ENCODE measurements at regions not wholly inside any gene's neighbourhood (a gene's known extent, or its start where the extent isn't known, plus 50 kb on each side); places are given as distances from the start of the nearest gene placed in this dataset.
"Not testable (repeated sequence)": the region's sequence is repeated elsewhere in the genome, so short reads cannot be mapped to it uniquely, and the experiment has no call there.

DNA sequence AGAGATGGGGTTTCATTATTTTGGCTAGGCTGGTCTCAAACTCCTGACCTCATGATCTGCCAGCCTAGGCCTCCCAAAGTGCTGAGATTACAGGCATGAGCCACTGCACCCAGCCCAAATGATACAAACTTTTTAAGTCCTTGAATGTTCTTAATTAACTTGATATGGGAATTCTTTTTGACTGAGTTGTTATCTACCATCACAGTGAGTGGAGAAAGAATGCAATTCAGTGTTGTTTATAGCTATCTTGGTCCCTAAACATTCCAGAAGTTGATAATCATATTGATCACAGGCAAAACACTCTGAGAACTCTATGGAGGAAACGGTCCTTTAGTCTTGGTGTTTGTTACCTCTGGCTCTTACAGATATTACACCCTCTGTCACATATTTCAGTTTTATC lies 1072.5 kb downstream of the SUCLG1 start:
- DNase-seq (ENCODE audit: low read depth), result no peak

GRCh38 chr2:83378921-83379320 lies 1080.2 kb downstream of the SUCLG1 start:
- no peak for DNase-seq (ENCODE audit: low read depth)

DNA sequence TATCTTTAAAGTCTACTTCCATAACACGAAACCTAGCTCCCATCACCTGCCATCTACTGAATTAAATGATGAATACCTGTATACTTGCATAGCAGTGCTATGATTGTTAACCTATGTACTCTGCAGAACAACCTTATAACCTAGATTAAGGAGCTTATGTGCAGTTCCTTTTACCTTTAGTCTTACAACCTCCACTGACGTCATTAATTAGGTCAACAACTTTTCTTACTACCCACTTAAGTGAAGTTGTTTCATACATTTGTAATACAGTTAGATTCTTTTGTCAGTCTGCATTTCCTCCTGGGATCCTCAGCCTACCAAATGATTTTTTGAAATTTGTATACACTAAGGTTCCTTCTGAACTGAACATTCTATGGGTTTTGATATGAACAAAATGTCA lies 1082.3 kb downstream of the SUCLG1 start:
- DNase-seq (ENCODE audit: low read depth), result no peak

- no peak for DNase-seq (ENCODE audit: low read depth)
These were observed 1088.7 kb downstream of the SUCLG1 start for GRCh38 chr2:83370419-83370762.

DNA sequence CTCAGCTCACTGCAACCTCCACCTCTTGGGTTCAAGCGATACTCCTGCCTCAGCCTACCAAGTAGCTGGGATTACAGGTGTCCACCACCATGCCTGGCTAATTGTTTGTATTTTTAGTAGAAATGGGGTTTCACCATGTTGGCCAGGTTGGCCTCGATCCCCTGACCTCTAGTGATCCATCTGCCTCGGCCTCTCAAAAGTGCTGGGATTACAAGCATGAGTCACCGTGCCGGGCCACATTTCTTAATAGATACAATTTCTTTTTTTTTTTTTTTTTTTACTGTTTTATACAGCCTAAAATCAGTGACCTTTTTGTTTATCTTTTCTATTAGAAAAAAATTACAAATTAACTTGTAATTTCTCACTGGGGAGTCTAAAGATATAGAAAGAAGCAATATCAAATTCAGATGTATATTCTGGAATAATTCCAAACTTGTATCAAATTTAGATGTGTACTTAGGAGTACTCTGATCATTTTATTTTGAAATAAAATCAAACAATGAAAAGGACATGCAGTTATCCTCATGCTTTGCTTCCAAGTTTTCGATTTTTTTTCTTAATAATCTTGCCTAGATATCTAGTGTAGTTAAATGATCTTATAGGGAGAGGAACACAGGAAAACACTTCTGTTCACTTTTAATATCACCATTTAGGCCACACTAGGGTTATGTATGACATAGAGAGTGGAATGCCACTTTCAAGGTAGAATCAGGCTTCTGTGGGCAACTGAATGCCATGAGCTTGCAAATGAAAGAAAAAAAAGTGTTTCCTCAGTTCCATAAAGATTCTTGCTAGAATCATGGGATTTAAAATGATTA lies 1089.3 kb downstream of the SUCLG1 start:
- no peak for DNase-seq (ENCODE audit: low read depth)

GRCh38 chr2:83368916-83369315 lies 1090.2 kb downstream of the SUCLG1 start:
- DNase-seq (ENCODE audit: low read depth), result no peak

DNA sequence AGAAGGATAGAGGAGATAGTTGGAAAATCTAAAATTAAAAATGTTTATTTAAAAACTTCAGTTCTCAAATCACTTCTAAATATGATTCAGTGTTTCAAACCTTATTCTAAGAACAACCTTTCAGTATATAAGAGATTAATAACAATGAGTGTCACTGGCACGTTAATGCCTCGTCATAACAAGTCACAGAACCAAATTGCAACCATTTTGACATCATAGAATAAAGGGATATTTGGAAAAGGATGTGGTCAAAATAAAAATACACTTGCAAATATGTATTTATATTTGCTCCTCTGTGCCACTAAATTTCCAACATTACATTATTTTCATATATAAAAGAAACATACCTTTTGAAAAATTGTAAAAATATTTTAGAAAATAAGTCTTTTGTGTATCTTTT lies 1090.6 kb downstream of the SUCLG1 start:
- DNase-seq (ENCODE audit: low read depth), result no peak

- no peak for DNase-seq (ENCODE audit: low read depth)
These were observed 1093.6 kb downstream of the SUCLG1 start for GRCh38 chr2:83365476-83365875.

GRCh38 chr2:83364264-83364663 lies 1094.8 kb downstream of the SUCLG1 start:
- DNase-seq (ENCODE audit: low read depth), result no peak

GRCh38 chr2:83363138-83363537 lies 1095.9 kb downstream of the SUCLG1 start:
- not testable (repeated sequence) for DNase-seq (ENCODE audit: low read depth)

DNA sequence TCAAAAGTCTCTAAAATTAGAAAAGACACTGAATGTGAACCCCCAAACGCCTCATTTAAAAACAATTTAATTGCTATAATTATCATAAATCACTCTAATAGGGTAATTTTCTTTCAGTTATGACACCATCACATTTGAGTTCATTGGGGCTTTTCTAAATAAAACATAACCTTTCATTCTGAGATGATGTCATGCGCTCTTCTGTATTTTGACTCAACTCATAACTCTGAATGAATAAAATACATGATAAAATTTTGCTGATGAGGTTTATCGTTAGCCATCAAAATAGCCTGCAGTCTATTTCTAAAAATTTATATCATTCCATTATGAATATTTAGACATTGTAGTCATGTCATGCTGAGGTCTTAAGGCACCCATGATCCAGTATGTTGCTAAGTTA lies 1099.7 kb downstream of the SUCLG1 start:
- no peak for DNase-seq (ENCODE audit: low read depth)

GRCh38 chr2:83342860-83343329 lies 1116.2 kb downstream of the SUCLG1 start:
- DNase-seq (ENCODE audit: low read depth), result no peak

DNA sequence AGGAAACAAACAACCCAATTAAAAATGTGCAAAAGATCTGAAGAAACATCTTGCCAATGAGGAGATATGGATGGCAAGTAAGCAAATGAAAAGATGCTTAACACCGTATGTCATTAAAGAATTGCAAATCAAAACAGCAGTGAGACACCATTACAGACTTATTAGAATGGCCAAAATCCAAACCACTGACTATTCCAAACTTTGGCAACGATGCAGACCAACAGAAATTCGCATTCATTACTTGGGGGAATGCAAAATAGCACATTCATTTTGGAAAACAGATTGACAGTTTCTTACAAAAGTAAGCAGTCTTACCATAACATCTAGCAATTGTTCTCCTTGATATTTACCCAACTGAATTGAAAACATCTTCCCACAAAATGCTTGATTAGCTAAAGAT lies 1118.7 kb downstream of the SUCLG1 start:
- DNase-seq (ENCODE audit: low read depth), result no peak

- not testable (repeated sequence) for DNase-seq (ENCODE audit: low read depth)
These were observed 1119.1 kb downstream of the SUCLG1 start for GRCh38 chr2:83339942-83340341.

DNA sequence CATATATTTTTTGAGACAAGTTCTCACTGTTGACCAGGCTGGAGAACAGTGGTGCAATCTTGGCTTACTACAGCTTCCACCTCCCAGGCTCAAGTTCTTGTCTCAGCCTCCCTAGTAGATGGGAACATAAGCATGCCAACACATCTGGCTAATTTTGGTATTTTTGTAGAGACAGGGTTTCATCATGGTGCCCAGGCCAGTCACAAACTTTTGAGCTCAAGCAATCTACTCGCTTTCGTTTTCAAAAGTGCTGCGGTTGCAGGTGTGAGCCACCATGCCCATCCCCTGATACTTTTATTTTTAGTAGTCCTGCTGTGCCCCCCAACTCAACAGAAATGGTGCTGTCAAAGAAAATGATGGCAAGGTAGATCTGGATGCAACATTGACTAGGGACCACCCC lies 1127.3 kb downstream of the SUCLG1 start:
- no peak for DNase-seq (ENCODE audit: low read depth)

DNA sequence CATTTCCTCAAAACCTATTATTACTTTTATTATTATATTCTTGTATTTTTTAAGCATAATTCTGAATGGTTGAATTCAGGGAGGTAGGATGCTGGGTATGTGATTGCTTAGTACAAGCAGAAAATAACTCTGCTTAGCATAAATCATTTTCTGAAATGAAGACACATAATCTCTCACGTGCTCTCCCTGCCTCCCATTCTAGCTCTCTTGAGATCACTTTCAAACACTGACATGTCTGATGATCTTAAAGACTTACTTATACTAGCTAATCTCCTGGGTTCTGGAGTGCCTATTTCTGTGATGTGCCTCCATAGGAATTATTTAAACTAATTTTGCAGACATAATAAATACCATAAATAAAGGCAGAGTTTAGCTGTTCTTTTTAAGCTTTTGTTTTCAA lies 1136.0 kb downstream of the SUCLG1 start:
- DNase-seq (ENCODE audit: low read depth), result no peak

GRCh38 chr2:83320053-83320452 lies 1139.0 kb downstream of the SUCLG1 start:
- DNase-seq (ENCODE audit: low read depth), result no peak

DNA sequence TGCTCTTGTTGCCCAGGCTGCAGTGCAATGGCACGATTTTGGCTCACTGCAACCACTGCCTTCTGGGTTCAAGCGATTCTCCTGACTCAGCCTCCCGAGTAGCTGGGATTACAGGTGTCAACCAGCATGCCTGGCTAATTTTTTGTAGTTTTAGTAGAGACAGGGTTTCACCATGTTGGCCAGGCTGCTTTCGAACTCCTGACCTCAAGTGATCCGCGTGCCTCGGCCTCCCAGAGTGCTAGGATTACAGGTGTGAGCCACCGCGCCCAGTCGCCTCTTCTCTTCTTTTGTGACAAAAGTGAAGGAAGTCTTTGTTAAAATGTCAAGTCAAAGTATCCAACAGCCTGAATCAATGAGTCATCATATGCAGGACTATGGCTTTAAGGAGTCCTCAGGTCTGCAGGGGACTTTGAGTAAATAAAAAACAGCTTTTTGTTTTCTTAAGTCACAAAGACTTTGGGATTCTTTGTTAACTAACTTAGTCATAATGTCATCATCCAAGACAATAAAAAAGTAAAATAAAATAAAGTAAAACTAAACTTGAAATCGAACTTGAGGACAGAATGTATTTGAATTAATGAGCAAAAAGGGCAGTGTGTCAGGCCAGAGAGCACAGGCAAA lies 1153.2 kb downstream of the SUCLG1 start:
- no peak for DNase-seq (ENCODE audit: low read depth)

- DNase-seq (ENCODE audit: low read depth), result no peak
These were observed 1168.0 kb downstream of the SUCLG1 start for GRCh38 chr2:83291083-83291482.

DNA sequence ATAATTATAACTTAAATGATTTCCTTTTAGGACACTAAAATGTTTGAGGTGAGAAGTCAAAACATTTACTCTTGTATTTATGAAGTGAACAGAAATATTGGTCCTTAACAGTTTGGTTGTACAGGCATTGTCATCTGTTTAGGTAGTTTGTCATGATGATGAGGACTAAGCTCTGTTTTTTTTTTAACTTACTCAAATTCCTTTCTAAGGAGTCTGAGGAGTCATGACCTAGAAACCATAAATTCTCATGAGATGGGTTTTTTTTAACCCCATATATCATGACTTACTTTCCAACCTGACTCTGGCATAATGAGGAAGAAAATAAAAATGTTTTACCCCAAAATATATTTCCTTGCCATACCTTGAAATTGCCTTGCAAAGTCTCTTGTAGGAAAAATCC lies 1176.2 kb downstream of the SUCLG1 start:
- no peak for DNase-seq (ENCODE audit: low read depth)

GRCh38 chr2:83282043-83282795 lies 1176.9 kb downstream of the SUCLG1 start:
- no peak for DNase-seq (ENCODE audit: low read depth)

GRCh38 chr2:83280391-83280790 lies 1178.7 kb downstream of the SUCLG1 start:
- no peak for DNase-seq (ENCODE audit: low read depth)

DNA sequence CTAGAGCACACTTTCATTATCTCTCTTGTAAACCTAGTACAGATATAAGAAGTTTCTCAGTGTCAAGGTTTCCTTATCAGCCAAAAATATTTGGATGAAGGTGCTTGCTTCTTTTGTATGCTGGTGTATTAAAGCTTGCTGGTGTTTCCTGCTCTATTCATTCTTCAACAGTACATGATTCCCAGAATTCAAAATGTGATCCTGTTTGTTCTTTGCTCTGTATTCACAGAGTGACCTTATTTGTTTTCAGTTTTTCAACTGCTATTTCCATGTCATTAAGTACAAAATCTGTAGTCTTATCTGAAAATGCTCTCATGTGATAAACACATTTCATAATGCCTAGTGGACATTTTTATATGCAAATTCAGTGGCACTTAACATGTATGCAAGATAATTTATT lies 1185.8 kb downstream of the SUCLG1 start:
- DNase-seq (ENCODE audit: low read depth), result no peak

Data from T follicular helper cell (primary cell).